ENCODE measurements at regions not wholly inside any gene's neighbourhood (a gene's known extent, or its start where the extent isn't known, plus 50 kb on each side); places are given as distances from the start of the nearest gene placed in this dataset.

- no peak overlapping the region for H3K27ac ChIP-seq
- H3K27me3 ChIP-seq = no peaks in the 10 kb centered on the region
- H3K36me3 ChIP-seq = no peaks in the 10 kb centered on the region
- intact Hi-C loops (cut with DNase I) = no loop called here
- TF ChIP-seq POLR2A (IDR thresholded peaks at IDR 0.05) (no peak), CTCF (IDR thresholded peaks at IDR 0.05) (no peak)
- H3K4me3 ChIP-seq (replicated peaks in 1 of 3) = no peak overlapping the region
- WGBS, 2 donors = 86 to 92% methylated on average over 3 of the region's 3 CpGs
- H3K9me3 ChIP-seq = no peaks in the 10 kb centered on the region
- H3K4me1 ChIP-seq = no peaks in the 10 kb centered on the region
- no peak for DNase-seq
Measured at GRCh38 chr17:12510535-12510934, 155.2 kb upstream of the MYOCD start.

- H3K36me3 ChIP-seq = no peaks in the 10 kb centered on the region
Measured at GRCh38 chr17:12512694-12513355, 152.9 kb upstream of the MYOCD start.

GRCh38 chr17:12514596-12514995, 151.1 kb upstream of the MYOCD start:
- intact Hi-C loops (cut with DNase I) = no loop called here
- Histone ChIP-seq H3K9me3 (no peaks in the 10 kb centered on the region), H3K4me3 (replicated peaks in 1 of 3) (no peak overlapping the region), H3K27ac (no peak overlapping the region), H3K4me1 (no peaks in the 10 kb centered on the region), H3K36me3 (no peaks in the 10 kb centered on the region), H3K27me3 (no peaks in the 10 kb centered on the region)
- TF ChIP-seq CTCF (IDR thresholded peaks at IDR 0.05) = no peak
- no peak for TF ChIP-seq POLR2A (IDR thresholded peaks at IDR 0.05)
- 94 to 97% methylated on average over 5 of the region's 5 CpGs for WGBS, 2 donors
- DNase-seq = no peak

More at GRCh38 chr17:12512694-12513355, 152.9 kb upstream of the MYOCD start:
- no peak overlapping the region for H3K27ac ChIP-seq
- no peak for DNase-seq
- TF ChIP-seq POLR2A (IDR thresholded peaks at IDR 0.05) (no peak), CTCF (IDR thresholded peaks at IDR 0.05) (no peak)
- H3K27me3 ChIP-seq = no peaks in the 10 kb centered on the region
- no peaks in the 10 kb centered on the region for H3K4me1 ChIP-seq
- intact Hi-C loops (cut with DNase I) = no loop called here
- H3K4me3 ChIP-seq (replicated peaks in 1 of 3) = no peak overlapping the region
- WGBS, 2 donors = 84 to 85% methylated on average over 4 of the region's 4 CpGs
- H3K9me3 ChIP-seq = no peaks in the 10 kb centered on the region

- WGBS, 2 donors = 83 to 91% methylated on average over 7 of the region's 7 CpGs
Measured at GRCh38 chr17:12519956-12520594, 145.6 kb upstream of the MYOCD start.

More at GRCh38 chr17:12519956-12520594, 145.6 kb upstream of the MYOCD start:
- no peak overlapping the region for H3K27ac ChIP-seq
- intact Hi-C loops (cut with DNase I) = no loop called here
- H3K9me3 ChIP-seq = no peaks in the 10 kb centered on the region
- H3K4me1 ChIP-seq = peaks cover 0 to 8% of the 10 kb centered on the region in 2 donors
- TF ChIP-seq CTCF (IDR thresholded peaks at IDR 0.05) (no peak), POLR2A (IDR thresholded peaks at IDR 0.05) (no peak)
- no peak overlapping the region for H3K4me3 ChIP-seq (replicated peaks in 1 of 3)
- H3K36me3 ChIP-seq = no peaks in the 10 kb centered on the region
- H3K27me3 ChIP-seq = no peaks in the 10 kb centered on the region
- DNase-seq = no peak
